SK-N-SH (cell line): ENCODE measurements at regions not wholly inside any gene's neighbourhood (a gene's known extent, or its start where the extent isn't known, plus 50 kb on each side); places are given as distances from the start of the nearest gene placed in this dataset.

Experiments
- CTCF ChIA-PET: fragments of 300-600, 350-600 bp; formaldehyde crosslinking; extraction: SDS; loops from one replicate; lab custom pipeline; 2021; lab: Yijun Ruan, JAX
- POLR2A ChIA-PET: fragments of 350-600 bp; sonication (Branson Sonifier 250); formaldehyde crosslinking; extraction: SDS; loops from one replicate; lab custom pipeline; 2020; ENCODE audit warnings: antibody characterized with exemption, inconsistent platforms; lab: Yijun Ruan, JAX
- DNase-seq: peaks from one replicate; pipeline ENCODE4 v3.0.0; 2012
- H2AFZ ChIP-seq: fragments of 200-600 bp; sonication (generic); 2 replicates; pipeline ENCODE4 v1.8.1; 2016; ENCODE audit warnings: antibody characterized with exemption, mild to moderate bottlenecking, low read depth
- H3F3A ChIP-seq: fragments of 200-600 bp; sonication (generic); replicated peaks from 2 replicates; pipeline ENCODE3; 2016; ENCODE audit warnings: antibody characterized with exemption, mild to moderate bottlenecking; ENCODE audit not compliant: insufficient read depth
- H3K27ac ChIP-seq, 2 experiments: fragments of 200-500 bp in 1 of 2; fragments of 200-600 bp in 1 of 2; sonication (Bioruptor generic) in 1 of 2; sonication (generic), shearing (Covaris generic) in 1 of 2; 2 replicates each; pipeline versions ENCODE4 v1.5.1 to v1.6.1; 2014 to 2016; ENCODE audit warnings: low read depth in 2 of 2, inconsistent platforms in 1 of 2, low read length in 1 of 2, mild to moderate bottlenecking in 1 of 2, mixed read lengths in 1 of 2
- H3K27me3 ChIP-seq: fragments of 200-600 bp; sonication (generic), shearing (Covaris generic); 2 replicates; pipeline ENCODE4 v1.6.1; 2016; ENCODE audit warnings: mixed run types; ENCODE audit not compliant: insufficient read depth
- H3K36me3 ChIP-seq, 2 experiments: fragments of 200-500 bp in 1 of 2; fragments of 200-600 bp in 1 of 2; sonication (Bioruptor generic) in 1 of 2; sonication (generic) in 1 of 2; replicated peaks in 1 of 2; 2 replicates each; pipeline versions ENCODE3 to v1.5.1; 2014 to 2016; ENCODE audit warnings: low read length in 1 of 2, mild to moderate bottlenecking in 1 of 2; ENCODE audit not compliant: insufficient read depth in 2 of 2, control insufficient read depth in 1 of 2
- H3K4me1 ChIP-seq, 2 experiments: fragments of 200-500 bp in 1 of 2; fragments of 200-600 bp in 1 of 2; sonication (Bioruptor generic) in 1 of 2; sonication (generic), shearing (Covaris generic) in 1 of 2; 2 replicates each; pipeline versions ENCODE4 v1.5.1 to v1.6.1; 2014 to 2016; ENCODE audit warnings: low read depth in 1 of 2, low read length in 1 of 2, mixed run types in 1 of 2; ENCODE audit not compliant: insufficient read depth in 2 of 2, control insufficient read depth in 1 of 2
- H3K4me2 ChIP-seq: fragments of 200-600 bp; sonication (generic), shearing (Covaris generic); 2 replicates; pipeline ENCODE4 v1.6.1; 2017; ENCODE audit warnings: mixed run types
- H3K4me3 ChIP-seq, 2 experiments: fragments of 200-500 bp in 1 of 2; fragments of 200-600 bp in 1 of 2; sonication (Bioruptor generic) in 1 of 2; sonication (generic), shearing (Covaris generic) in 1 of 2; 2 replicates each; pipeline versions ENCODE4 v1.5.1 to v1.8.1; 2014 to 2016; ENCODE audit warnings: low read depth in 2 of 2, inconsistent platforms in 1 of 2, low read length in 1 of 2, mild to moderate bottlenecking in 1 of 2, mixed read lengths in 1 of 2, moderate library complexity in 1 of 2
- H3K79me2 ChIP-seq: fragments of 200-600 bp; sonication (generic); 2 replicates; pipeline ENCODE4 v1.8.1; 2017; ENCODE audit warnings: mild to moderate bottlenecking; ENCODE audit not compliant: insufficient read depth
- H3K9ac ChIP-seq: fragments of 200-600 bp; sonication (generic); 2 replicates; pipeline ENCODE4 v1.6.1; 2017; ENCODE audit warnings: mixed run types
- H3K9me2 ChIP-seq: fragments of 200-600 bp; sonication (generic); 2 replicates; pipeline ENCODE4 v1.6.1; 2017; ENCODE audit warnings: mixed run types
- H3K9me3 ChIP-seq: fragments of 200-600 bp; sonication (generic); 2 replicates; pipeline ENCODE4 v1.6.1; 2017; ENCODE audit warnings: mixed run types, mild to moderate bottlenecking, moderate library complexity
- H4K20me1 ChIP-seq: fragments of 200-600 bp; sonication (generic); 2 replicates; pipeline ENCODE4 v1.6.1; 2017; ENCODE audit warnings: mild to moderate bottlenecking, mixed run types; ENCODE audit not compliant: insufficient read depth
- CHD2 ChIP-seq: fragments of 150-350 bp; IDR thresholded peaks from 2 replicates; pipeline ENCODE4 v1.6.1; 2018; ENCODE audit warnings: low read length; ENCODE audit not compliant: partially characterized antibody
- EP300 ChIP-seq, 2 experiments: IDR thresholded peaks; 2 replicates each; pipeline versions ENCODE4 v1.4.0 to v1.6.1; 2012; ENCODE audit warnings: borderline replicate concordance in 1 of 2, low read depth in 1 of 2, low read length in 1 of 2
- EZH2phosphoT487 ChIP-seq: fragments of 200-600 bp; sonication (generic); IDR thresholded peaks from 2 replicates; pipeline ENCODE4 v1.6.1; 2017; ENCODE audit warnings: low read depth, mixed run types, mild to moderate bottlenecking, antibody characterized with exemption, moderate library complexity, borderline replicate concordance
- FOXM1 ChIP-seq: IDR thresholded peaks from 2 replicates; pipeline ENCODE4 v1.4.0; 2012; ENCODE audit warnings: low read depth, mild to moderate bottlenecking
- GATA2 ChIP-seq: sonication (generic); formaldehyde crosslinking; IDR thresholded peaks from 2 replicates; pipeline ENCODE4 v1.5.0; 2020; ENCODE audit warnings: mild to moderate bottlenecking, missing genetic modification reagents
- MEF2A ChIP-seq: IDR thresholded peaks from 2 replicates; pipeline ENCODE4 v1.4.0; 2012; ENCODE audit warnings: low read depth, borderline replicate concordance
- MXI1 ChIP-seq: IDR thresholded peaks from 2 replicates; pipeline ENCODE4 v1.6.1; 2012; ENCODE audit warnings: mild to moderate bottlenecking, low read depth, low read length, improper control_type of control experiment
- NFIC ChIP-seq: IDR thresholded peaks from 2 replicates; pipeline ENCODE4 v1.4.0; 2012; ENCODE audit warnings: borderline replicate concordance
- RFX5 ChIP-seq: IDR thresholded peaks from 2 replicates; pipeline ENCODE4 v1.6.1; 2012; ENCODE audit warnings: mild to moderate bottlenecking, improper control_type of control experiment, low read length
- SMC3 ChIP-seq: IDR thresholded peaks from 2 replicates; pipeline ENCODE4 v1.6.1; 2012; ENCODE audit warnings: low read depth, low read length, improper control_type of control experiment
- TAF1 ChIP-seq: IDR thresholded peaks from 2 replicates; pipeline ENCODE4 v1.6.1; 2012; ENCODE audit warnings: low read depth, mild to moderate bottlenecking, low read length, moderate library complexity, borderline replicate concordance
- TCF12 ChIP-seq: IDR thresholded peaks from 2 replicates; pipeline ENCODE4 v1.4.0; 2012
- TEAD4 ChIP-seq: IDR thresholded peaks from 2 replicates; pipeline ENCODE4 v1.4.0; 2012; ENCODE audit warnings: mild to moderate bottlenecking, borderline replicate concordance; ENCODE audit not compliant: insufficient read depth
- YY1 ChIP-seq: IDR thresholded peaks from 2 replicates; pipeline ENCODE4 v1.4.0; 2012; ENCODE audit warnings: low read depth, mild to moderate bottlenecking
- WGBS: methylation state at CpG from one replicate; pipeline ENCODE4 v1.1.6; 2017; ENCODE audit warnings: low lambda C conversion rate; 5-methylcytosine and 5-hydroxymethylcytosine counted together
- TF ChIP-seq, protein P1 (sequence below): fragments of 150-350 bp; IDR thresholded peaks from 2 replicates; pipeline ENCODE4 v1.6.1; 2016; ENCODE audit warnings: mild to moderate bottlenecking, low read depth, low read length
- TF ChIP-seq, protein P2 (sequence below): IDR thresholded peaks from 2 replicates; pipeline ENCODE4 v1.4.0; 2012; ENCODE audit warnings: low read depth, borderline replicate concordance
- TF ChIP-seq, protein P3 (sequence below): IDR thresholded peaks from 2 replicates; pipeline ENCODE4 v1.4.0; 2012; ENCODE audit warnings: low read depth, borderline replicate concordance
- TF ChIP-seq, protein P4 (sequence below): IDR thresholded peaks from 2 replicates; pipeline ENCODE4 v1.6.1; 2012; ENCODE audit warnings: mild to moderate bottlenecking, low read depth, low read length, moderate library complexity

DNA sequence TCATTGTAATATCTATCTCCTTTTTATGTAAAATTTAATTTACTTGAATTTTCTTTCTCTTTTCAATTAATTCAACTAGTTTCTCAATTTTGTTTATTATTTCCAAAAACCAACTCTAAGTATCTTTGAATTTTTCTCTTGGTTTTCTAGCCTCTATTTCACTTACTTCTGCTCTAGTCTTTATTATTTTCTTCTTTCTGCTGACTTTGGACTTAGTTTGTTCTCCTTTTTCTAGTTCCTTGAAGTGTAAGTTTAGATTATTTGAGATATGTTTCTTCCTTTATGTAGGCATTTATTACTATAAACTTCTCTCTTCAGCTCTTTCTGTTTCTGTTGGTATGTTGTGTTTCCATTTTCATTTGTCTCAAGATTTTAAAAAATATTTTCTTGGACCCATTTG lies 70.8 kb downstream of the TNFAIP3 start:
- ChIA-PET CTCF (no interaction called here), POLR2A (no interaction called here)
- Histone ChIP-seq H3K79me2 (no peaks in the 10 kb centered on the region), H3K27me3 (no peaks in the 10 kb centered on the region; the same call in 1 of the 2 replicates), H3F3A (no peaks in the 10 kb centered on the region), H4K20me1 (no peaks in the 10 kb centered on the region), H3K36me3 (no peaks in the 10 kb centered on the region), H3K9me2 (no peaks in the 10 kb centered on the region), H3K4me3 (no peak overlapping the region), H3K9me3 (0 out of 2 replicates have a peak, but pooled peaks cover 4% of the 10 kb centered on the region), H3K9ac (no peak overlapping the region), H3K27ac (no peak overlapping the region), H3K4me2 (no peak overlapping the region), H2AFZ (no peak overlapping the region), H3K4me1 (no peaks in the 10 kb centered on the region)
- no peak for DNase-seq
- TF ChIP-seq TCF12 (no peak), MXI1 (no peak), SMC3 (no peak), TAF1 (no peak), FOXM1 (no peak), MEF2A (no peak), YY1 (no peak), EP300 (IDR thresholded peaks at IDR 0.05; ENCODE audit: borderline replicate concordance in 1 of 2, low read depth in 1 of 2, low read length in 1 of 2) (no peak), RFX5 (no peak), CHD2 (no peak), TEAD4 (no peak)
- TF ChIP-seq, protein P1, sequence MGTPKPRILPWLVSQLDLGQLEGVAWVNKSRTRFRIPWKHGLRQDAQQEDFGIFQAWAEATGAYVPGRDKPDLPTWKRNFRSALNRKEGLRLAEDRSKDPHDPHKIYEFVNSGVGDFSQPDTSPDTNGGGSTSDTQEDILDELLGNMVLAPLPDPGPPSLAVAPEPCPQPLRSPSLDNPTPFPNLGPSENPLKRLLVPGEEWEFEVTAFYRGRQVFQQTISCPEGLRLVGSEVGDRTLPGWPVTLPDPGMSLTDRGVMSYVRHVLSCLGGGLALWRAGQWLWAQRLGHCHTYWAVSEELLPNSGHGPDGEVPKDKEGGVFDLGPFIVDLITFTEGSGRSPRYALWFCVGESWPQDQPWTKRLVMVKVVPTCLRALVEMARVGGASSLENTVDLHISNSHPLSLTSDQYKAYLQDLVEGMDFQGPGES = no peak
- TF ChIP-seq, protein P2, sequence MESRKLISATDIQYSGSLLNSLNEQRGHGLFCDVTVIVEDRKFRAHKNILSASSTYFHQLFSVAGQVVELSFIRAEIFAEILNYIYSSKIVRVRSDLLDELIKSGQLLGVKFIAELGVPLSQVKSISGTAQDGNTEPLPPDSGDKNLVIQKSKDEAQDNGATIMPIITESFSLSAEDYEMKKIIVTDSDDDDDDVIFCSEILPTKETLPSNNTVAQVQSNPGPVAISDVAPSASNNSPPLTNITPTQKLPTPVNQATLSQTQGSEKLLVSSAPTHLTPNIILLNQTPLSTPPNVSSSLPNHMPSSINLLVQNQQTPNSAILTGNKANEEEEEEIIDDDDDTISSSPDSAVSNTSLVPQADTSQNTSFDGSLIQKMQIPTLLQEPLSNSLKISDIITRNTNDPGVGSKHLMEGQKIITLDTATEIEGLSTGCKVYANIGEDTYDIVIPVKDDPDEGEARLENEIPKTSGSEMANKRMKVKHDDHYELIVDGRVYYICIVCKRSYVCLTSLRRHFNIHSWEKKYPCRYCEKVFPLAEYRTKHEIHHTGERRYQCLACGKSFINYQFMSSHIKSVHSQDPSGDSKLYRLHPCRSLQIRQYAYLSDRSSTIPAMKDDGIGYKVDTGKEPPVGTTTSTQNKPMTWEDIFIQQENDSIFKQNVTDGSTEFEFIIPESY = no peak

DNA sequence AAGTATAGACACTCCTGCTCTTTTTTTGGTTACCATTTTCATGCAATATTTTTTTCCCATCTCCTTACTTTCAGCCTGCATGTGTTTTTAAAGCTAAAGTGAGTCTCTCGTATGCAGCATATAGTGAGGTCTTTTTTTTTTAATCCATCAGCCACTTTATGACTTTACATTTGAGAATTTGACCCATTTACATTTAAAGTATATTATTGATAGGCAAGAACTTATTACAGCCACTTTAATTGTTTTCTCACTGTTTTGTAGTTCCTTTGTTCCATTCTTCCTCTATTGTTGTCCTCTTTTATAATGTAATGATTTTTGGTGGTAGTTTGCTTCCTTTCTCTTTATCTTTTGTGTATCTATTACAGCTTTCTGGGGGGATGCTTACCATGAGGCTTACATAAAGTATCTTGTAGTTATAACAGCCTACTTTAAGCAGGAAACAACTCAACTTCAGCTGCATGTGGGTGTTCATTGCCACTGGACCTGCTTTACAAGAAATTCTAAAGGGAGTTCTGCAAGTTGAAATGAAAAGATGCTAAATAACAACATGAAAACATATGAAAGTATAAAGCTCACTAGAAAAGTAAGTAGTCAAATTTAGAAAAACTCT lies 71.8 kb downstream of the TNFAIP3 start:
- Histone ChIP-seq H3K9me3 (0 out of 2 replicates have a peak, but pooled peaks cover 4% of the 10 kb centered on the region), H3K9ac (no peak overlapping the region), H3F3A (no peaks in the 10 kb centered on the region), H2AFZ (no peak overlapping the region), H3K4me3 (no peak overlapping the region), H3K9me2 (no peaks in the 10 kb centered on the region), H3K27me3 (no peaks in the 10 kb centered on the region; the same call in 1 of the 2 replicates), H3K36me3 (no peaks in the 10 kb centered on the region), H3K4me1 (no peaks in the 10 kb centered on the region), H3K27ac (no peak overlapping the region), H3K79me2 (no peaks in the 10 kb centered on the region), H3K4me2 (no peak overlapping the region), H4K20me1 (no peaks in the 10 kb centered on the region)
- TF ChIP-seq EZH2phosphoT487 (no peak), GATA2 (CRISPR knock-in tag) (no peak), NFIC (no peak), TCF12 (no peak)
- TF ChIP-seq, protein P3, sequence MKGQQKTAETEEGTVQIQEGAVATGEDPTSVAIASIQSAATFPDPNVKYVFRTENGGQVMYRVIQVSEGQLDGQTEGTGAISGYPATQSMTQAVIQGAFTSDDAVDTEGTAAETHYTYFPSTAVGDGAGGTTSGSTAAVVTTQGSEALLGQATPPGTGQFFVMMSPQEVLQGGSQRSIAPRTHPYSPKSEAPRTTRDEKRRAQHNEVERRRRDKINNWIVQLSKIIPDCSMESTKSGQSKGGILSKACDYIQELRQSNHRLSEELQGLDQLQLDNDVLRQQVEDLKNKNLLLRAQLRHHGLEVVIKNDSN = no peak
- TF ChIP-seq, protein P4, sequence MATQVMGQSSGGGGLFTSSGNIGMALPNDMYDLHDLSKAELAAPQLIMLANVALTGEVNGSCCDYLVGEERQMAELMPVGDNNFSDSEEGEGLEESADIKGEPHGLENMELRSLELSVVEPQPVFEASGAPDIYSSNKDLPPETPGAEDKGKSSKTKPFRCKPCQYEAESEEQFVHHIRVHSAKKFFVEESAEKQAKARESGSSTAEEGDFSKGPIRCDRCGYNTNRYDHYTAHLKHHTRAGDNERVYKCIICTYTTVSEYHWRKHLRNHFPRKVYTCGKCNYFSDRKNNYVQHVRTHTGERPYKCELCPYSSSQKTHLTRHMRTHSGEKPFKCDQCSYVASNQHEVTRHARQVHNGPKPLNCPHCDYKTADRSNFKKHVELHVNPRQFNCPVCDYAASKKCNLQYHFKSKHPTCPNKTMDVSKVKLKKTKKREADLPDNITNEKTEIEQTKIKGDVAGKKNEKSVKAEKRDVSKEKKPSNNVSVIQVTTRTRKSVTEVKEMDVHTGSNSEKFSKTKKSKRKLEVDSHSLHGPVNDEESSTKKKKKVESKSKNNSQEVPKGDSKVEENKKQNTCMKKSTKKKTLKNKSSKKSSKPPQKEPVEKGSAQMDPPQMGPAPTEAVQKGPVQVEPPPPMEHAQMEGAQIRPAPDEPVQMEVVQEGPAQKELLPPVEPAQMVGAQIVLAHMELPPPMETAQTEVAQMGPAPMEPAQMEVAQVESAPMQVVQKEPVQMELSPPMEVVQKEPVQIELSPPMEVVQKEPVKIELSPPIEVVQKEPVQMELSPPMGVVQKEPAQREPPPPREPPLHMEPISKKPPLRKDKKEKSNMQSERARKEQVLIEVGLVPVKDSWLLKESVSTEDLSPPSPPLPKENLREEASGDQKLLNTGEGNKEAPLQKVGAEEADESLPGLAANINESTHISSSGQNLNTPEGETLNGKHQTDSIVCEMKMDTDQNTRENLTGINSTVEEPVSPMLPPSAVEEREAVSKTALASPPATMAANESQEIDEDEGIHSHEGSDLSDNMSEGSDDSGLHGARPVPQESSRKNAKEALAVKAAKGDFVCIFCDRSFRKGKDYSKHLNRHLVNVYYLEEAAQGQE = no peak
- TF ChIP-seq, protein P2 = no peak
- POLR2A ChIA-PET = no interaction called here
- CTCF ChIA-PET = no interaction called here
- no peak for DNase-seq
- 8% methylated on average over 1 of the region's 1 CpG for WGBS
